ENCODE measurements at regions not wholly inside any gene's neighbourhood (a gene's known extent, or its start where the extent isn't known, plus 50 kb on each side); places are given as distances from the start of the nearest gene placed in this dataset.

- DNase-seq = peak; percentile 37
These were observed 422.2 kb downstream of the NR2F1-AS1 start for GRCh38 chr5:93158841-93159240.

- DNase-seq = no peak
These were observed 424.5 kb downstream of the NR2F1-AS1 start for GRCh38 chr5:93156566-93156965.

- no peak for DNase-seq
These were observed 426.5 kb downstream of the NR2F1-AS1 start for GRCh38 chr5:93154535-93154934.

GRCh38 chr5:93153461-93153860 is 427.6 kb downstream of the NR2F1-AS1 start:
- no peak for DNase-seq

GRCh38 chr5:93151896-93152295 is 429.1 kb downstream of the NR2F1-AS1 start:
- DNase-seq = peak; percentile 4

- DNase-seq = peak; percentile 23
These were observed 429.9 kb downstream of the NR2F1-AS1 start for GRCh38 chr5:93151121-93151520.

GRCh38 chr5:93150311-93151012 is 430.6 kb downstream of the NR2F1-AS1 start:
- no peak for DNase-seq

GRCh38 chr5:93145767-93146166 is 435.3 kb downstream of the NR2F1-AS1 start:
- DNase-seq = peak; percentile 6

GRCh38 chr5:93145019-93145418 is 436.0 kb downstream of the NR2F1-AS1 start:
- DNase-seq = no peak

GRCh38 chr5:93141969-93142368 is 439.1 kb downstream of the NR2F1-AS1 start:
- DNase-seq = no peak

- peak; percentile 35 for DNase-seq
These were observed 450.2 kb downstream of the NR2F1-AS1 start for GRCh38 chr5:93130624-93131490.

GRCh38 chr5:93126634-93127033 is 454.4 kb downstream of the NR2F1-AS1 start:
- peak; percentile 25 for DNase-seq

GRCh38 chr5:93123127-93123526 is 457.9 kb downstream of the NR2F1-AS1 start:
- DNase-seq = no peak

GRCh38 chr5:93122446-93122845 is 458.6 kb downstream of the NR2F1-AS1 start:
- DNase-seq = no peak

- no peak for DNase-seq
These were observed 460.2 kb downstream of the NR2F1-AS1 start for GRCh38 chr5:93120771-93121170.

- DNase-seq = no peak
These were observed 461.0 kb downstream of the NR2F1-AS1 start for GRCh38 chr5:93120051-93120450.

GRCh38 chr5:93117751-93118531 is 463.1 kb downstream of the NR2F1-AS1 start:
- DNase-seq = peak; percentile 18

GRCh38 chr5:93107805-93108520 is 473.1 kb downstream of the NR2F1-AS1 start:
- no peak for DNase-seq

GRCh38 chr5:93107141-93107540 is 473.9 kb downstream of the NR2F1-AS1 start:
- DNase-seq = no peak

GRCh38 chr5:93101661-93102060 is 479.4 kb downstream of the NR2F1-AS1 start:
- DNase-seq = peak; percentile 38

- peak; percentile 14 for DNase-seq
These were observed 480.0 kb downstream of the NR2F1-AS1 start for GRCh38 chr5:93100976-93101375.

GRCh38 chr5:93100428-93100827 is 480.6 kb downstream of the NR2F1-AS1 start:
- DNase-seq = peak; percentile 49
